Astrocyte of the hippocampus (primary cell): ENCODE measurements at regions not wholly inside any gene's neighbourhood (a gene's known extent, or its start where the extent isn't known, plus 50 kb on each side); places are given as distances from the start of the nearest gene placed in this dataset.
A peak's percentile ranks its signal among the peaks of the same experiment; 100 is the strongest.

ENCODE experiments used
- DNase-seq: peaks from one replicate; pipeline ENCODE4 v3.0.0; 2011; ENCODE audit warnings: low read depth, low spot score

GRCh38 chr1:82597649-82598048 is 796.9 kb downstream of the ADGRL2 start:
- DNase-seq, result no peak

DNA sequence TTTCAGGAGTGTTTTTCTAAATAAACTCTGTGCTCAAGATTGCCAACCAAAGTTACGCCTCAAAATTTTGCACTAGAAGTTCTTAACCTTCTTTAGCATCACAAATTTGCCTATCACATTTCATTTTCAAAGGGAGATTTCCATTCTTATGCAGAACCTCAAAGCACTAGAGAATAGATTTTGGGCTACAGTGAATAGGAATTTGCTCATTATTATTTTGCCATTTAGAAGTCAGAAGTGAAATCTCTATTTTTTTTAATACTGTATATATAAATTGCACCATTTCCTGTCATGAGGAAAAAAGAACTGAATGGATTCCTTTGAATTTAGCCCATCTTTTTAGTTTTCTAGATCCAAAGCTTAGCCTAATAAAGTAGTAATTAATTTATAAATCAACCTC is 796.4 kb downstream of the ADGRL2 start:
- DNase-seq, result no peak

GRCh38 chr1:82593561-82593960 is 792.8 kb downstream of the ADGRL2 start:
- no peak for DNase-seq

GRCh38 chr1:82589588-82589987 is 788.9 kb downstream of the ADGRL2 start:
- no peak for DNase-seq

- DNase-seq, result no peak
Measured at GRCh38 chr1:82587371-82587770, 786.6 kb downstream of the ADGRL2 start.

DNA sequence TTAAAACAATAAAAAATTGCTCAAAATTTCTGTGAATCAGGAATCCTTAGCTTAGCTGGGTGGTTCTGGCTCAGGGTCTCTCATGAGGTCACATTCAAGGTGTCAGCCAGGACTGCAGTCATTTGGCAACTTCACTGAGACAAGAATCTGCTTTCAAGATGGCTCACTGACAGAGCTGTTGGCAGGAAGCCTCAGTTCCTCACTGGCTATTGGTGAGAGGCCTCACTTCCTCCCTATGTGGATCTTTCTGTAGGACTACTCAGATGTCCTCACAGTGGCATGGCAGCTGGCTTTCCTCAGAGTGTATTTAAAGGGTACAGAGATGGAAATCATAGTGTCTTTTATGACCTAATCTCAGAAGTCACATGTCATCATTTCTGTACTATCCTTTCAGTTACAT is 785.7 kb downstream of the ADGRL2 start:
- no peak for DNase-seq

GRCh38 chr1:82582347-82582746 is 781.6 kb downstream of the ADGRL2 start:
- no peak for DNase-seq

DNA sequence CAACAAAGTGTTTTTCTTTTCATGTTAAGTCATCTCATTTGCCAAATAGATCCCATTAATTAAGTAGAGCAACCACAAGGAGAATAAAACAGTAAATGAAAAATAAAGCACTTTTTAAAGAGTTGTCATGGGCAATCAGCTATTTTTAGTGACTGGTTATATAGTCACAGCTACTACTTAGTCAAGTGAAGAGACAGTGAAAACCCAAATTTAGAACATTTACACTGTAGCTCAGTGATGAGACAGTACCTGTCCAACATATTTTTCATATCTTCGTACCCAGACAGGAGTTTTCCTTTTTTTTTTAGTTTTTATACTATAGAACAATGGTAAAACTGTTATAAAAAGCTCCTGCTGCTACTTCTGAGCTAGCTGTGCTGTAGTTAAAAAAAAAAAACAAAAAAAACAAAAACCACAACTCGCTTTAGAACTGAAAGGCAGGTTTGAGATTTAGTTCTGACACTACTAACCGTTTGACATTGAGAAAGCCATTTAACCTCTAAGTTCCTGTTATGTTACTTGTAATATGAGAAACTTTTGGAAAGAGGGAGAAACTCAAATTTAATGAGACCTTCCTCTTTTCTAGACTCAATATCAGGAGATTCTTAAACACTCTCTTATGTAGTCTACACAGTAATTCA is 777.5 kb downstream of the ADGRL2 start:
- DNase-seq, result no peak

DNA sequence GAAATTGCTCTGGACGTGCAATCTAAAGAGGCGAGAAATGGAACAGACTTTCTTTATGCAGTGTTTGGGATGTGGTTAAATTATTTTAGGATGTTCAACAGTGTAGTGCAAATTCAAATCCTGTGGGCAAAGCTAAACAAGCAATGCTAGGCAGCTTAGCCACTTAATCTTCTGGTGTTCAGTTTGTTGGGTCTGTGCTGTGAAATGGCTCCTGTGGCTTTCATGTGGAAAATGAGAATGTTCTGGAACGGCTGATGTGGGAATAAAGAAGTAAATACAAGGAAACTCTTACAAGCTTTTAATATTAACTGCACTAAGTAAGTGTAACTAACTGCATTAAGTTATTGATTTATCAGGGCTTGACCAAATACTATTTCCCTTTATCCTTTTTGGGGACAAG is 766.6 kb downstream of the ADGRL2 start:
- peak; percentile 82 for DNase-seq

- peak; percentile 95 for DNase-seq
Measured at GRCh38 chr1:82565546-82565945, 764.8 kb downstream of the ADGRL2 start.

- DNase-seq, result peak; percentile 80
Measured at GRCh38 chr1:82565146-82565545, 764.4 kb downstream of the ADGRL2 start.

GRCh38 chr1:82564333-82564732 is 763.6 kb downstream of the ADGRL2 start:
- DNase-seq, result no peak

- peak; percentile 50 for DNase-seq
Measured at GRCh38 chr1:82562448-82562847, 761.7 kb downstream of the ADGRL2 start.

GRCh38 chr1:82560566-82560965 is 759.8 kb downstream of the ADGRL2 start:
- no peak for DNase-seq

DNA sequence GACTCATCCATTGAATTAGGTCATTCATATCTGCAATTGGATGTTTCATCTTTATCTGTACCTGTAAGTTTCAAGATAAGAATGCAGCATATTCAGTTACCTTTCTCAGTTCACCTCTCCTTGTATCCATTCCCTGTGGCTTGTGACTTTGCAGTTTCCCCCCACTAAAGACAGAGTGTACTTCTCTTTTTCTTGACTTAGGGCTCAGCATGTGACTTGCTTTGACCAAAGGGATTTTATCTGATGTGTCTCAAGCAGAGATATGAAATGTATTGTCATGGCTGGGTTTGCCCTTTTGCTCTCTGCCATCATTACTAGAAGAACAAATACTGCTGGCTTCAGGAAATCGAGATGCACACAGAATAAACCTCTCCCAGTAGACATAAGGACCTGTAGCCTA is 754.8 kb downstream of the ADGRL2 start:
- no peak for DNase-seq

- DNase-seq, result no peak
Measured at GRCh38 chr1:82549841-82550240, 749.1 kb downstream of the ADGRL2 start.

- peak; percentile 20 for DNase-seq
Measured at GRCh38 chr1:82542766-82543165, 742.0 kb downstream of the ADGRL2 start.

GRCh38 chr1:82542141-82542540 is 741.4 kb downstream of the ADGRL2 start:
- no peak for DNase-seq

GRCh38 chr1:82540006-82540405 is 739.3 kb downstream of the ADGRL2 start:
- DNase-seq, result no peak

GRCh38 chr1:82538876-82539275 is 738.1 kb downstream of the ADGRL2 start:
- peak; percentile 4 for DNase-seq

DNA sequence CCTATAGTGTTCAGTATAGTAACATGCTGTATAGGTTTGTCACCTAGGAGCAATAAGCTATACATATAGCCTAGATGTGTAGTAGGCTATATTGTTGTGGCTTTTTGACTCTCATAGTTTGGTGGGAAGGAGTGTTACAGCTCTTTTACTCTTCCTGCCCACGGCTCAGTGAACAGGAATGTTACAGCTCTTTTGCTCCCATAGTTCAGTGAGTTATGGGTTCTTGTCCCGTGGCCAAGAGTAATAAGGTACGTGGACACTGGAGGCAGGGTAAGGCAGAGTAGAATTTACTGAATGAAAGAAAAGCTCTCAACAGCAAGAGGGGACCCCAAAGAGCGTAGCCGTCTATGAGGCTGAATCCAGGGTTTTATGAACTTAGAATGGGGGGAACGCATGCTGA is 734.3 kb downstream of the ADGRL2 start:
- peak; percentile 53 for DNase-seq

- no peak for DNase-seq
Measured at GRCh38 chr1:82525378-82525777, 724.6 kb downstream of the ADGRL2 start.

- DNase-seq, result no peak
Measured at GRCh38 chr1:82520611-82521010, 719.9 kb downstream of the ADGRL2 start.

DNA sequence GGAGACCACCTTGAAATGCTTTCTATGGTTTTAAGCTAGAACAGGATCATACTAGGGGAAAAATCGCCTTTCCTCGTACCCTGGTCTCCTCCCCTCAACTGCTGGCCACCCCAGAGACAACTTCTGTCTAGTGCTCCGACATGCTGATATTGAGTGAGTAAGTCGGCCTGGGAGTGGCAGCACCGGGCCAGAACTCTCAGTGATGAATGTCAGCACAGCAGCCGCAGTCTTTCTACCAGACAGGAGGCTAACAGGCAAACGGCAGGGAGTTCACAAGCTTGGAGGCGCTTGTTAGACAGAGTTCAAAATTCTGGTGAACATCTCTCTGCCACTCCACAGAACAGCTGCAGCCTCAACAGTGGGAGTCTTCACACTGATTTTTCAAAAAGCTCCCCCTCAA is 716.9 kb downstream of the ADGRL2 start:
- peak; percentile 39 for DNase-seq
